GM19351 (cell line): ENCODE measurements at regions not wholly inside any gene's neighbourhood (a gene's known extent, or its start where the extent isn't known, plus 50 kb on each side); places are given as distances from the start of the nearest gene placed in this dataset.

Source experiments
- ATAC-seq: cut with Tn5 transposase; IDR thresholded peaks from one replicate; pipeline ENCODE4 v1.9.1; 2021; ENCODE audit warnings: mild to moderate bottlenecking, moderate library complexity; ENCODE audit not compliant: unreplicated experiment

DNA sequence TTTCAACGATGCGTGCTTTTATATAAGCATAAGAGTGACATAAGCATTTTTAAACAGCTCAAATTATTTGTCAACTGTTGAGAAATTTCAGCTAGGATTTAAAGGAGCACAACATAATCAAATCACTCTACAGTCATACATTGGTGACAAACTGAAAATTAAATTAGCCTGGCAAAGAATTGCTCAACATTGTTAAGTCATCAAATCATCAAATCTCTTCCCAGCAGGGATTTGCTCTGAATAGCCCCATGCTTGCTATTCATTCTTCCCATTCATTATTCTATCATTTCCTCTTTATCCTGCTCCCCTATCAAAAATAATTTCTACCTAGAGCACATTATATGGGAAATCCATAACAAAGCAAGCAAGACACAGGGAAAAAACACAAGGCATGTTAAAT is 198.7 kb upstream of the LUZP2 start:
- no peak for ATAC-seq

- ATAC-seq = no peak
Observed at GRCh38 chr11:24311974-24312373, 184.9 kb upstream of the LUZP2 start.

DNA sequence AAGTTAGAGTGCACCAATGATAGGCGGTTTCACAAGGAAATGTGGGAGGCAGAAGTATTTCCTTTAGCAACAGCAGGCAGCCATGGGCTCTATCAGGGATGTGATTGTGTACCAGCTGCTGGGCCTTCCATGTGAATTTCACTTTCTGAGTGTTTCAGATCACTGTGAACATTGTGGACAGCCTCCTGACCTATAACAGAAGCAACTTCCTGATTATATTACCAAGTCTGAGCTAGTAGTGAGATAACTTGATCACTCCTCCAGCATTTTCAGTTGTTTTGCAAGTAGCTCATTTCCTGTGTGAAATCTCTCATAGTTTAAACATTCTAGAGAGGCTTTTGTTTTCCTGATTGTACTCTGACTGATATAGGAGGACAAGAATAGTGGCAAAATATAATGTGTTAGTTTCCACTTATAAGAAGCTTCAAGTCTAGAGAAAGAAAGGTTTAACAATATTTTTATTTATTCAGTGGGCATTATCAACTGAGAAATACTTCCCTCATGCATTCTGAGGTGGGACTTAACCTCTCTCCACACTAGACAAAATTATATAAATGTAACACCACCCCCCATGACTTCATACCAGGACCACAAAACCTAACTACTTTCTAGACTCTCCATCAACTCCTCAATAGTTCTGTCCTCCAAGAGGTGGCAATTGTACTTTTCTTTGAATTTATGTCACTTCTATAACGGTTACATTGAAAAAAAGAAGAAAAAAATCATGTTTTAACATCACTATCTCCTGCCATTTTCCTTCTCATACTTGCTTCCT is 184.2 kb upstream of the LUZP2 start:
- ATAC-seq = no peak

DNA sequence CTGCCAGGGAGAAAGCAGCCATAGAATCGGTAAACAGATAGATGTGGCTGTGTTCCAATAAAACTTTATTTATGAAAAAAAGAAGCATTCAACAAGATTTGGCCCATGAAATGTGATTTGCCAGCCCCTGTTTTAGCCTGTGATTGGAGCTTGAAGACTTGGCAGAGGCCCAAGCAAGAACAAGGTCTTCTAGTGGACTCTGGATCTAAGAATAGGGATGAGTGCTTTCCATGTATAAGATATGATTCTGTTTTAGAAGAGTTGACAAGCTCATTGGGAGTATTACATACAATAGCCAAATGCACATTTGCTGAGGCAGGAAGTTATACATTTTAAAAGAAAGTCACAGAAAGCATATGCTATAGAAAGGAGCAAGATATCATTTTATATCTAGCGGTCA is 175.6 kb upstream of the LUZP2 start:
- ATAC-seq = no peak

GRCh38 chr11:24324211-24324610 is 172.6 kb upstream of the LUZP2 start:
- no peak for ATAC-seq

GRCh38 chr11:24344222-24344621 is 152.6 kb upstream of the LUZP2 start:
- no peak for ATAC-seq

- ATAC-seq = no peak
Observed at GRCh38 chr11:24348908-24349307, 147.9 kb upstream of the LUZP2 start.

DNA sequence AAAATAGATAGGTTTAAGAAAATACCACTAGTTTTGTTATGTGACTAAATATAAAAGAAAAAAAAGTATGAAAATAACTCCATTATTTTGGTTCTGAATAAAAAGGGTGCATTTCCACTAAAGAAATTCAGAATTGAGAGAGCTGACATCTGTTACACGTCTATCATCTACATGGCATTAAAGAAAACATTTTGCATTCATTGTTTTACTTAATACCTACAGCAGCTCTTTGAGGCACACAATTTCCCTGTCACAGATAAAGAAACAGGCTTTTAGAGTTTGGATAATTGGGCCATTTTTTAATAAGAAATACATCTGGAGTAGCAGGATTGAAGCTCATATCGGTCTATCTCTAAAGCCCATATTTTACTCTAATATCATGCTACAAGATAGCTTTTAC is 145.7 kb upstream of the LUZP2 start:
- no peak for ATAC-seq

DNA sequence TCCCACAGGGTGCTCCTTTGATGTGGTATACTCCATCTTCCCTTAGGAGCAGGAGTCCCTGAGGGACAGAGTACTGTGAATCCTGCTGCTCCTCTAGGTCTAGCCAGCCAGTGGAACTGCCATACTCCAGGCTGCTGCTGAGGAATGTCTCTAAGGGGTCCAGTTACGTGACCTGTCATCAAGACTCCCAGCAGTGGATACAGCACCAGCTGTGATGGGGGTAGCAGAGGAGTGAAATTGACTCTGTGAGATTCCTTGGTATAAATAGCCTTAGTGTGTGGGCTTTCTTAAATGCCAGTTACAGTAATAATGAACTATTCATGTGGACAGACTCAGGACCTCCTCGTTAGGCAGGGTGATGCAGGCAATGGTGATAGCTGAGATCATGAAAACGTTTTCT is 140.4 kb upstream of the LUZP2 start:
- no peak for ATAC-seq

DNA sequence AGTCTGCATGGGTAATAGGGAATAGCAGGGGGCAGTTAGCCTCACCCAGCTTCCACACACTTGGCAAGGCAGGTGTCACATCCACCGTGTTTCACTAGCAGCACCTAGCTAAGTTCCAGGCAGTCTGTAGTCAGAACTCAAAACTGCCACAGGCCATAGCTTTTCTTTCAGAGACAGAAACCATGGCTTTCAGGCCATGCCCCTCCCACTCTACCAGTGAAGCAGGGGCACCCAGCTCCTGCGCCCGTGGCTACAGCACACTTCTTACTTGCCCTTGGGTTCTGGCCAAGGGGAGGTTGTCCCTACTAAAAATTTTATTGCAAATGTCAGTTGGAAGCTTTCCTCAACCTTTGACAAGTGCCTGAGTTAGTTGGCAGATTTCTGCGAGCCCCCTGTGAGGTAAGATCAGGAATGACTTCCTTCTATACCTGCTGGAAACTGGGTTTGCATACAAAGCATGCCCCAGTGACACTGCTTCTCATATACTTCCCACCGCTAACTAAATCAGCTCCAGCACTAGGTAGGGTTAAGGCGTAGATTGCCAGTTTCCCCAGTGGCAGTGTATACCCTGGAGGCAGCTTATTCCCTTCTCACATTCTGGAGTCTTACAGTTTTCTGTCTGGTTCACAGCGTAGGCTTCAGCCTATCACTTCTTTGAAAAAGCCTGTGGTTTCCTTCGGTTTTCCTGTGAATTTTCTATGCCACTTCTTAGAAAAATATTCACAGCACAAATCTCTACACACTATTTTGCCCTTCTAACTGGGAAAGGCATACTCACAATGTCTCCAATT is 139.0 kb upstream of the LUZP2 start:
- ATAC-seq = no peak

- no peak for ATAC-seq
Observed at GRCh38 chr11:24372491-24372890, 124.4 kb upstream of the LUZP2 start.

- ATAC-seq = no peak
Observed at GRCh38 chr11:24373516-24373915, 123.3 kb upstream of the LUZP2 start.

GRCh38 chr11:24375351-24375750 is 121.5 kb upstream of the LUZP2 start:
- no peak for ATAC-seq

- ATAC-seq = no peak
Observed at GRCh38 chr11:24375931-24376330, 120.9 kb upstream of the LUZP2 start.

DNA sequence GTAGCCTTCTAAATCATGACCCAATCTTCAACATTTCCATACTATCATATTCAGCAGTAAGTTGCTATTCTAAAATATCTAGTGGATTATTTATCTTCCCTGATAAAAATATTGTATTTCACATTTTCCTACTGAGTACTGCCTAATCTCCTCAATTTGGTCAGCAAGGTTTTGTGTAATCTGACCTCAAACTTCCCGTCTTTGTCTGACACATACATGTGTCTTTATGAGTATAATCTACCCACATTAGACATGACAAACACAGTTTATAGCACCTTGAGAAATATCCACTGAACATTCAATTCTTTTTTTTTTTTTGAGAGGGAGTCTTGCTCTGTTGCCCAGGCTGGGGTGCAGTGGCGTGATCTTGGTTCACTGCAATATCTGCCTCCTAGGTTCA is 113.7 kb upstream of the LUZP2 start:
- ATAC-seq = no peak

- no peak for ATAC-seq
Observed at GRCh38 chr11:24384240-24384639, 112.6 kb upstream of the LUZP2 start.

GRCh38 chr11:24386546-24387397 is 110.1 kb upstream of the LUZP2 start:
- no peak for ATAC-seq

DNA sequence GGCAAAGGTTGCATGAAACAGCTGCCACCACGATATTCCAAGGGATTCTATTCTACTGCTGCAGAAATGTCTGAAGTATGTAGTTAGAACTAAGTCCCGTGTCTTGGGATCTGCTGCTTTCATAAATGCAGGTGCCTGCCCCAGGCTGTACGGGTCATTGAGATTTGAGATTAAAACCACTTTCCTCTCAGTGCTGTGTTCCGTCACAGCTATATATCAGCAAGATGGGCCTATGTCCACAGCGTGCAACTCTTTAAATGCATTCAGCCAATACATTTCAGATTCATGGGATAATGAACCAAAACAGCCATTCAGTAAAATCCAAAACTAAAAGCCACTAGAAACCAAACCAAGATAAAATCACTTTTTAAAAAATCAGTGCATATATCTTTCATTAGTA is 107.3 kb upstream of the LUZP2 start:
- no peak for ATAC-seq

DNA sequence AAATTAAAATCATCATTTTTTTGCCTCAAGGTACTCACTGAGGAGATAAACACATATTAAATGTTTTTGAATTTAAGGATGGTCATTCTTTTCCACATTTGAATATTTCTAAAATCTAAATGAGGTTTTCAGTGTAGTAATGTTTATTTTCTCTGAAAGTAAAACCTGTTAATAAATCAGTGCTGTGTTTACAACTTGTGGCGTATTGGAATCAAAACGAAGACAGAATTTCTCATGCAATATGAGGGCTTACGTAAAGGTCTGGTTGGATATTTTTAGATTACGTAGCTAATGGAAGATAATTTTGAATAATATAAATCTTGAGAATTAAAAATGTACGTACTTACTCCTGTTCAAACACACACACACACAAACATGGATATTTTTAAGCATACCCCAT is 106.8 kb upstream of the LUZP2 start:
- ATAC-seq = no peak

GRCh38 chr11:24390762-24391161 is 106.1 kb upstream of the LUZP2 start:
- ATAC-seq = no peak

DNA sequence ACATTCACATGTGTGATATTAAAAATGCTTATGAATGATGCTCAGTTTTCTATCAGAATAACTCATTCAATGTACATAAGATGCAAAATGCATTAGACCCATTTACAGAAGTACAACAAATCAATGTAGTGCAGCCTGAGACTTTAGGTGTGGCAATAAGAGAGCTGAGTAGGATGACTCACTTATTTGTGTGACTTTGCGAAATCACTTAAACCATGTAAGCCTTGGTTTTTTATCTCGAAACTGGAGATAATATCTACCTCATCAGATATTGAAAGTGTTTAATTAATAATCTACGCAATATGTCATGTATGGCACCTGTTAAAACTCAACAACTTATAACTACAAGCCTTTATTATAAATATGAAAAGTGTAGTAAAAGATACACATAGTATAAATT is 105.7 kb upstream of the LUZP2 start:
- no peak for ATAC-seq
